ENCODE measurements at regions not wholly inside any gene's neighbourhood (a gene's known extent, or its start where the extent isn't known, plus 50 kb on each side); places are given as distances from the start of the nearest gene placed in this dataset.

DNA sequence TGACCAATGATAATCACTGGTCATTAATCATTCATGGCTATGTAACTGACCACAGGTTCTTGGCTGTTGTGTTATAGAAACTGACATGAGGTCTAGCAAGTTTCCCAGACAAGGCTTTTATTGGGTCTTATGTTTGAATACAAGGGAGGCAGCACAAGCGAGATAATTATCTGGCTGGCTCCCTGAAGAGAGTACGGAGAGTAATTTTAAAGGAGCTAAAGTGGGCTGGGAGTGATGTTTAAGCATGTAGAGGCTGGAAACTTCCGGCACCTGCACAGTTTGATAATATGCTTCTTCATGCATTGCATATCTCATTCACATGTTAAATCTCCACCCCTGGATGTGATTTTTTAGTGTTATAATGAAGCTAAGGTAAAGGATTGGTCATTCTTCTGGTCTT lies 116.2 kb upstream of the KCNK1 start (continued):
- TF ChIP-seq, protein P1, sequence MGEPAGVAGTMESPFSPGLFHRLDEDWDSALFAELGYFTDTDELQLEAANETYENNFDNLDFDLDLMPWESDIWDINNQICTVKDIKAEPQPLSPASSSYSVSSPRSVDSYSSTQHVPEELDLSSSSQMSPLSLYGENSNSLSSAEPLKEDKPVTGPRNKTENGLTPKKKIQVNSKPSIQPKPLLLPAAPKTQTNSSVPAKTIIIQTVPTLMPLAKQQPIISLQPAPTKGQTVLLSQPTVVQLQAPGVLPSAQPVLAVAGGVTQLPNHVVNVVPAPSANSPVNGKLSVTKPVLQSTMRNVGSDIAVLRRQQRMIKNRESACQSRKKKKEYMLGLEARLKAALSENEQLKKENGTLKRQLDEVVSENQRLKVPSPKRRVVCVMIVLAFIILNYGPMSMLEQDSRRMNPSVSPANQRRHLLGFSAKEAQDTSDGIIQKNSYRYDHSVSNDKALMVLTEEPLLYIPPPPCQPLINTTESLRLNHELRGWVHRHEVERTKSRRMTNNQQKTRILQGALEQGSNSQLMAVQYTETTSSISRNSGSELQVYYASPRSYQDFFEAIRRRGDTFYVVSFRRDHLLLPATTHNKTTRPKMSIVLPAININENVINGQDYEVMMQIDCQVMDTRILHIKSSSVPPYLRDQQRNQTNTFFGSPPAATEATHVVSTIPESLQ (CRISPR knock-in tag; IDR thresholded peaks at IDR 0.05): no peak
- no peak for TF ChIP-seq JUN (IDR thresholded peaks at IDR 0.05; ENCODE audit: borderline replicate concordance, low read depth, low read length)
- TF ChIP-seq JUN (CRISPR knock-in tag; IDR thresholded peaks at IDR 0.05; ENCODE audit: borderline replicate concordance): no peak
- TF ChIP-seq SMARCB1 (IDR thresholded peaks at IDR 0.05; ENCODE audit: insufficient read length, low read depth): no peak
- TF ChIP-seq, protein P2, sequence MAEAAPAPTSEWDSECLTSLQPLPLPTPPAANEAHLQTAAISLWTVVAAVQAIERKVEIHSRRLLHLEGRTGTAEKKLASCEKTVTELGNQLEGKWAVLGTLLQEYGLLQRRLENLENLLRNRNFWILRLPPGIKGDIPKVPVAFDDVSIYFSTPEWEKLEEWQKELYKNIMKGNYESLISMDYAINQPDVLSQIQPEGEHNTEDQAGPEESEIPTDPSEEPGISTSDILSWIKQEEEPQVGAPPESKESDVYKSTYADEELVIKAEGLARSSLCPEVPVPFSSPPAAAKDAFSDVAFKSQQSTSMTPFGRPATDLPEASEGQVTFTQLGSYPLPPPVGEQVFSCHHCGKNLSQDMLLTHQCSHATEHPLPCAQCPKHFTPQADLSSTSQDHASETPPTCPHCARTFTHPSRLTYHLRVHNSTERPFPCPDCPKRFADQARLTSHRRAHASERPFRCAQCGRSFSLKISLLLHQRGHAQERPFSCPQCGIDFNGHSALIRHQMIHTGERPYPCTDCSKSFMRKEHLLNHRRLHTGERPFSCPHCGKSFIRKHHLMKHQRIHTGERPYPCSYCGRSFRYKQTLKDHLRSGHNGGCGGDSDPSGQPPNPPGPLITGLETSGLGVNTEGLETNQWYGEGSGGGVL (CRISPR knock-in tag; IDR thresholded peaks at IDR 0.05): no peak
- TF ChIP-seq BDP1 (IDR thresholded peaks at IDR 0.05; ENCODE audit: insufficient read depth, insufficient read length): no peak
- TF ChIP-seq, protein P3, sequence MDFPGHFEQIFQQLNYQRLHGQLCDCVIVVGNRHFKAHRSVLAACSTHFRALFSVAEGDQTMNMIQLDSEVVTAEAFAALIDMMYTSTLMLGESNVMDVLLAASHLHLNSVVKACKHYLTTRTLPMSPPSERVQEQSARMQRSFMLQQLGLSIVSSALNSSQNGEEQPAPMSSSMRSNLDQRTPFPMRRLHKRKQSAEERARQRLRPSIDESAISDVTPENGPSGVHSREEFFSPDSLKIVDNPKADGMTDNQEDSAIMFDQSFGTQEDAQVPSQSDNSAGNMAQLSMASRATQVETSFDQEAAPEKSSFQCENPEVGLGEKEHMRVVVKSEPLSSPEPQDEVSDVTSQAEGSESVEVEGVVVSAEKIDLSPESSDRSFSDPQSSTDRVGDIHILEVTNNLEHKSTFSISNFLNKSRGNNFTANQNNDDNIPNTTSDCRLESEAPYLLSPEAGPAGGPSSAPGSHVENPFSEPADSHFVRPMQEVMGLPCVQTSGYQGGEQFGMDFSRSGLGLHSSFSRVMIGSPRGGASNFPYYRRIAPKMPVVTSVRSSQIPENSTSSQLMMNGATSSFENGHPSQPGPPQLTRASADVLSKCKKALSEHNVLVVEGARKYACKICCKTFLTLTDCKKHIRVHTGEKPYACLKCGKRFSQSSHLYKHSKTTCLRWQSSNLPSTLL (IDR thresholded peaks at IDR 0.05): no peak
